GM18951 (cell line): ENCODE measurements at regions not wholly inside any gene's neighbourhood (a gene's known extent, or its start where the extent isn't known, plus 50 kb on each side); places are given as distances from the start of the nearest gene placed in this dataset.

ENCODE experiments used
- POLR2A ChIP-seq: IDR thresholded peaks from 4 replicates; pipeline ENCODE4 v1.6.1; 2011; ENCODE audit warnings: mild to moderate bottlenecking; ENCODE audit not compliant: insufficient read length, insufficient read depth; ENCODE audit errors: extremely low read depth
- in situ Hi-C: fragments of 300-500 bp; cut with MboI; formaldehyde crosslinking; loops from one replicate; pipeline ENCODE4 v1.12.0; 2022; ENCODE audit warnings: low sequenced_read_pairs, mixed read lengths, inconsistent platforms; ENCODE audit not compliant: unreplicated experiment

- TF ChIP-seq POLR2A, result no peak
- in situ Hi-C loops, result no loop called here
Measured at GRCh38 chr10:118110750-118111149, 64.0 kb upstream of the RAB11FIP2 start.

- no peak for TF ChIP-seq POLR2A
- in situ Hi-C loops, result no loop called here
Measured at GRCh38 chr10:118108194-118109026, 61.7 kb upstream of the RAB11FIP2 start.

- in situ Hi-C loops, result no loop called here
- no peak for TF ChIP-seq POLR2A
Measured at GRCh38 chr10:118107541-118107940, 60.8 kb upstream of the RAB11FIP2 start.

- in situ Hi-C loops, result no loop called here
Measured at GRCh38 chr10:118107040-118107439, 60.3 kb upstream of the RAB11FIP2 start.

GRCh38 chr10:118106426-118106825 is 59.7 kb upstream of the RAB11FIP2 start:
- in situ Hi-C loops, result no loop called here
- TF ChIP-seq POLR2A, result no peak

More at GRCh38 chr10:118107040-118107439, 60.3 kb upstream of the RAB11FIP2 start:
- TF ChIP-seq POLR2A, result no peak

- in situ Hi-C loops, result no loop called here
- TF ChIP-seq POLR2A, result no peak
Measured at GRCh38 chr10:118102121-118102520, 55.4 kb upstream of the RAB11FIP2 start.

GRCh38 chr10:118101501-118101900 is 54.8 kb upstream of the RAB11FIP2 start:
- TF ChIP-seq POLR2A, result no peak
- in situ Hi-C loops, result no loop called here
